Fibroblast of skin of left quadriceps (primary cell): ENCODE measurements at regions not wholly inside any gene's neighbourhood (a gene's known extent, or its start where the extent isn't known, plus 50 kb on each side); places are given as distances from the start of the nearest gene placed in this dataset.
"Not testable (repeated sequence)": the region's sequence is repeated elsewhere in the genome, so short reads cannot be mapped to it uniquely, and the experiment has no call there.

ENCODE experiments used
- DNase-seq, 2 experiments: peaks; one replicate each; pipeline ENCODE4 v3.0.0-alpha.2; 2013; ENCODE audit warnings: low read depth in 2 of 2

GRCh38 chr7:45807832-45808231 is 65.0 kb downstream of the CCDC201 start:
- DNase-seq, result not testable (repeated sequence)

- DNase-seq, result not testable (repeated sequence)
These were observed 70.7 kb downstream of the CCDC201 start for GRCh38 chr7:45802214-45802613.

GRCh38 chr7:45797264-45797663 is 75.6 kb downstream of the CCDC201 start:
- peak; percentile 49 to 52 for DNase-seq

- DNase-seq, result not testable (repeated sequence)
These were observed 83.2 kb downstream of the CCDC201 start for GRCh38 chr7:45789641-45790040.

- not testable (repeated sequence) for DNase-seq
These were observed 87.2 kb downstream of the CCDC201 start for GRCh38 chr7:45785724-45786123.

- DNase-seq, result not testable (repeated sequence)
These were observed 88.1 kb downstream of the CCDC201 start for GRCh38 chr7:45784775-45785174.
